HepG2 (cell line): ENCODE measurements at regions not wholly inside any gene's neighbourhood (a gene's known extent, or its start where the extent isn't known, plus 50 kb on each side); places are given as distances from the start of the nearest gene placed in this dataset.

Experiments
- CBX5 ChIP-seq: sonication (generic); formaldehyde crosslinking; IDR thresholded peaks from 2 replicates; pipeline ENCODE4 v1.4.0; 2020; ENCODE audit warnings: missing genetic modification reagents, borderline replicate concordance
- CTCF ChIP-seq: sonication (generic); formaldehyde crosslinking; IDR thresholded peaks from 2 replicates; pipeline ENCODE4 v1.5.0; 2020; ENCODE audit warnings: mild to moderate bottlenecking, missing genetic modification reagents, moderate library complexity
- ELK4 ChIP-seq: sonication (generic); formaldehyde crosslinking; IDR thresholded peaks from 2 replicates; pipeline ENCODE4 v1.9.0; 2021; ENCODE audit warnings: missing genetic modification reagents, borderline replicate concordance
- FOXM1 ChIP-seq: sonication (generic); formaldehyde crosslinking; IDR thresholded peaks from 2 replicates; pipeline ENCODE4 v1.5.0; 2020; ENCODE audit warnings: missing genetic modification reagents
- GTF2F1 ChIP-seq: fragments of 150-350 bp; IDR thresholded peaks from 2 replicates; pipeline ENCODE4 v1.6.1; 2014; ENCODE audit warnings: low read length
- MAZ ChIP-seq, 2 experiments: sonication (generic) in 1 of 2; formaldehyde crosslinking in 1 of 2; IDR thresholded peaks; 2 replicates each; pipeline versions ENCODE4 v1.5.0 to v1.6.1; 2012 to 2020; ENCODE audit warnings: low read depth in 2 of 2, mild to moderate bottlenecking in 2 of 2, borderline replicate concordance in 1 of 2, improper control_type of control experiment in 1 of 2, low read length in 1 of 2, missing genetic modification reagents in 1 of 2, moderate library complexity in 1 of 2
- MTF2 ChIP-seq: sonication (generic); formaldehyde crosslinking; IDR thresholded peaks from 2 replicates; pipeline ENCODE4 v1.5.0; 2020; ENCODE audit warnings: missing genetic modification reagents, borderline replicate concordance
- NFYB ChIP-seq: sonication (generic); formaldehyde crosslinking; IDR thresholded peaks from 2 replicates; pipeline ENCODE4 v1.4.0; 2020; ENCODE audit warnings: missing genetic modification reagents
- RAD21 ChIP-seq: fragments of 450-650 bp; formaldehyde crosslinking; IDR thresholded peaks from 2 replicates; pipeline ENCODE4 v1.5.0; 2020; ENCODE audit warnings: mild to moderate bottlenecking
- SATB2 ChIP-seq: sonication (generic); formaldehyde crosslinking; IDR thresholded peaks from 2 replicates; pipeline ENCODE4 v1.5.0; 2020; ENCODE audit warnings: missing genetic modification reagents
- USF2 ChIP-seq, 2 experiments: sonication (generic) in 1 of 2; formaldehyde crosslinking in 1 of 2; IDR thresholded peaks; 2 replicates each; pipeline versions ENCODE4 v1.5.1 to v1.6.1; 2011 to 2020; ENCODE audit warnings: borderline replicate concordance in 1 of 2, low read depth in 1 of 2, low read length in 1 of 2, mild to moderate bottlenecking in 1 of 2, missing genetic modification reagents in 1 of 2, moderate library complexity in 1 of 2
- ZKSCAN1 ChIP-seq: fragments of 150-350 bp; IDR thresholded peaks from 2 replicates; pipeline ENCODE4 v1.6.1; 2014; ENCODE audit warnings: low read length
- ZNF777 ChIP-seq: sonication (generic); formaldehyde crosslinking; IDR thresholded peaks from 2 replicates; pipeline ENCODE4 v1.4.0; 2020; ENCODE audit warnings: missing genetic modification reagents
- ZSCAN22 ChIP-seq: sonication (generic); formaldehyde crosslinking; IDR thresholded peaks from 2 replicates; pipeline ENCODE4 v1.4.0; 2020; ENCODE audit warnings: mild to moderate bottlenecking, missing genetic modification reagents

GRCh38 chr4:156495836-156496235 lies 475.8 kb downstream of the PDGFC start:
- TF ChIP-seq NFYB (CRISPR knock-in tag), result no peak
- TF ChIP-seq GTF2F1, result no peak
- no peak for TF ChIP-seq ZKSCAN1
- no peak for TF ChIP-seq CBX5
- no peak for TF ChIP-seq USF2 (IDR thresholded peaks at IDR 0.05; ENCODE audit: low read depth, low read length)
- TF ChIP-seq USF2 (CRISPR knock-in tag; IDR thresholded peaks at IDR 0.05; ENCODE audit: borderline replicate concordance), result no peak
- TF ChIP-seq ELK4 (CRISPR knock-in tag), result no peak
- no peak for TF ChIP-seq SATB2
- TF ChIP-seq MTF2 (CRISPR knock-in tag), result no peak
- TF ChIP-seq CTCF (CRISPR knock-in tag), result no peak
- no peak for TF ChIP-seq ZSCAN22
- no peak for TF ChIP-seq MAZ (IDR thresholded peaks at IDR 0.05; ENCODE audit: borderline replicate concordance, low read depth, low read length)
- no peak for TF ChIP-seq MAZ (CRISPR knock-in tag; IDR thresholded peaks at IDR 0.05; ENCODE audit: low read depth)
- no peak for TF ChIP-seq RAD21 (CRISPR knock-in tag)
- no peak for TF ChIP-seq ZNF777
- no peak for TF ChIP-seq FOXM1 (CRISPR knock-in tag)
